Heart right ventricle (tissue), 16 donors: ENCODE measurements at regions not wholly inside any gene's neighbourhood (a gene's known extent, or its start where the extent isn't known, plus 50 kb on each side); places are given as distances from the start of the nearest gene placed in this dataset.

Source experiments
- ATAC-seq, 8 donors: fragments of 200-7000 bp; cut with Tn5 transposase; one replicate each; pipeline ENCODE4 v1.9.1; 2020; ENCODE audit warnings: mild to moderate bottlenecking in 8 of 8, moderate library complexity in 8 of 8, moderate number of reproducible peaks in 1 of 8
- DNase-seq, 2 donors: peaks; one replicate each; pipeline ENCODE4 v3.0.0-alpha.2; 2020
- H3K27ac ChIP-seq, 10 donors: fragments of 200-600 bp; sonication (generic) in 2 of 10; one replicate each; pipeline versions ENCODE4 v1.5.0 to v1.8.0; 2020 to 2022; ENCODE audit warnings: mild to moderate bottlenecking in 3 of 10
- H3K27me3 ChIP-seq, 7 donors: fragments of 200-600 bp; one replicate each; pipeline ENCODE4 v1.8.0; 2021 to 2022; ENCODE audit warnings: mild to moderate bottlenecking in 2 of 7
- H3K36me3 ChIP-seq, 9 donors: fragments of 200-600 bp; sonication (generic) in 1 of 9; one replicate each; pipeline versions ENCODE4 v1.5.0 to v1.8.0; 2020 to 2022; ENCODE audit warnings: mild to moderate bottlenecking in 2 of 9
- H3K4me1 ChIP-seq, 9 donors: fragments of 200-600 bp; sonication (generic) in 1 of 9; one replicate each; pipeline versions ENCODE4 v1.5.0 to v1.8.0; 2020 to 2022; ENCODE audit warnings: mild to moderate bottlenecking in 4 of 9
- H3K4me3 ChIP-seq, 10 donors: fragments of 200-600 bp; sonication (generic) in 2 of 10; one replicate each; pipeline versions ENCODE4 v1.5.0 to v1.8.0; 2020 to 2022; ENCODE audit warnings: mild to moderate bottlenecking in 7 of 10, moderate library complexity in 2 of 10
- H3K9me3 ChIP-seq, 11 donors: fragments of 200-600 bp in 10 of 11; sonication (generic) in 2 of 11; one replicate each; pipeline versions ENCODE4 v1.5.0 to v1.8.0; 2013 to 2022; ENCODE audit warnings: mild to moderate bottlenecking in 2 of 11, control low read depth in 1 of 11, moderate library complexity in 1 of 11
- CTCF ChIP-seq, 9 donors: fragments of 200-600 bp; sonication (generic) in 2 of 9; IDR thresholded peaks; one replicate each; pipeline versions ENCODE4 v1.5.0 to v1.8.0; 2021 to 2022; ENCODE audit warnings: antibody characterized with exemption in 9 of 9, mild to moderate bottlenecking in 5 of 9, moderate library complexity in 1 of 9
- WGBS, 2 donors: extraction: QIAGEN DNeasy Blood & Tissue Kit; methylation state at CpG; one replicate each; pipeline ENCODE4 v1.1.7; 2013; ENCODE audit warnings: inconsistent platforms in 1 of 2; 5-methylcytosine and 5-hydroxymethylcytosine counted together
- intact Hi-C, 10 donors: fragments of 100-400 bp; cut with DNase I; formaldehyde crosslinking; loops; one replicate each; pipeline versions ENCODE4 v1.11.1 to v1.14.2; 2022
- donor health status: Arrhythmogenic right ventricular cardiomyopathy.
- donor health status: ischemic (EF 13 %, LVEDD 7.1; RV severe dilation, severe dysfunction).
- donor health status: healthy with polysubstance abuse.
- donor health status: DM: no; HTN: yes; CAD: no.
- donor health status: DM: no; HTN: no; CAD: no.
- donor health status: ischemic (EF 25% LVEDD 6.9; RV normal size, moderate dysfunction).
- donor health status: ischemic (EF 25% LVEDD 5.7; RV mildly dilated, moderate dysfunction).
- donor health status: healthy.
- donor health status: DM: yes; HTN: yes; CAD: no.
- donor health status: Ischemic cardiomyopathy.
- donor health status: ischemic (EF 35%, LVEDD 5.7; RV mildly dilated, moderate dysfunction).
- donor health status: nonischemic (EF 11% LVEDD 7.7; RV severe dilation, severe dysfunction).
- donor health status: DM: yes; HTN: yes; CAD: no.
- donor health status: PGD.
- donor health status: ischemic (EF 29% LVEDD 5.4; RV normal size, mild dysfunction).
- donor health status: nonischemic (EF 23%, LVEDD 6.1; RV moderate dilation, normal function).

DNA sequence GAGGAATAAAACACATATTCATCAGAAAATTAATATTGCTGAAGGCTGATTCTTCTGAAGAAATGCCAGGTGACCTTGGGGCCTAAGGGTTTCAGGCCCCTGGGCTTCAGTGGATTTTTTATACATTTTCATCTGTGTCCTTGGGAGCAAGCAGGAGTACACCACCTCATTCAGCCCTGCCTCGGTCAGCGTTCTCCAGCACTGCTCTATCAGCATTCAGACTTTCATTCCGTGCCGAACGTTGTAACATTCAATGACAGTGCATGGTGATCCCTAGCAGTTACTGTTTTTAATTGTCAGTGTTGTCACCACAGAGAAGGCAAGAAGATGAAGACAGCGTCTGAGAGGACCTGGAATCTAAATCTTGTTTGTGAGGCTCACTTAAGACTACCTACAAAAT is 490.4 kb downstream of the DNAH5 start:
- 69 to 71% methylated on average over 6 of the region's 6 CpGs for WGBS, 2 donors
- Histone ChIP-seq H3K9me3 (no peaks in the 10 kb centered on the region), H3K27ac (no peak overlapping the region), H3K36me3 (no peaks in the 10 kb centered on the region), H3K4me3 (no peak overlapping the region), H3K4me1 (no peaks in the 10 kb centered on the region), H3K27me3 (no peaks in the 10 kb centered on the region)
- intact Hi-C loops, result no loop called here
- ATAC-seq (no peak), DNase-seq (no peak)
- TF ChIP-seq CTCF (IDR thresholded peaks at IDR 0.05), result no peak

DNA sequence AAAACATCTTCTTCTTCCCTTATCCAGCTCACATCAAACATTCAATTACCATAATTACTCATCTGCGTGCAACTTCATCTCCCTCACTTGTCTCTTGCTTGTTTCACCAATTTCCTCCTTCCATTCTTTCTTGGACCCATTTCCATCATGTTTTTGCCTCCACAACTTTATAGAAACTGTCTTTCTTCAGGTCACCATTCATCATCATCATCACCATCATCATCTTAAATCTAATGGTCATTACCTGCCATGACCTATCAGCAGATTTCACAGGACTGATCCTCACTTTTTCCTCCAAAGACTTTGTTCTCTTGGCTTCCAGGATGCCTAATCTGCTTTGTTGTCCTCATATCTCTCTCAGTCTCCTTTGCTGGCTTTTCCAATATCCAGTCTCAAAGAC is 495.6 kb downstream of the DNAH5 start:
- no peak overlapping the region for H3K4me3 ChIP-seq
- intact Hi-C loops, result no loop called here
- H3K36me3 ChIP-seq, result no peaks in the 10 kb centered on the region
- no peak for TF ChIP-seq CTCF (IDR thresholded peaks at IDR 0.05)
- H3K27ac ChIP-seq, result no peak overlapping the region
- no peaks in the 10 kb centered on the region for H3K9me3 ChIP-seq
- DNase-seq (no peak), ATAC-seq (no peak)
- no peaks in the 10 kb centered on the region for H3K27me3 ChIP-seq
- 73 to 82% methylated on average over 1 of the region's 1 CpG for whole genome bisulfite sequencing, 2 donors
- H3K4me1 ChIP-seq, result no peaks in the 10 kb centered on the region

DNA sequence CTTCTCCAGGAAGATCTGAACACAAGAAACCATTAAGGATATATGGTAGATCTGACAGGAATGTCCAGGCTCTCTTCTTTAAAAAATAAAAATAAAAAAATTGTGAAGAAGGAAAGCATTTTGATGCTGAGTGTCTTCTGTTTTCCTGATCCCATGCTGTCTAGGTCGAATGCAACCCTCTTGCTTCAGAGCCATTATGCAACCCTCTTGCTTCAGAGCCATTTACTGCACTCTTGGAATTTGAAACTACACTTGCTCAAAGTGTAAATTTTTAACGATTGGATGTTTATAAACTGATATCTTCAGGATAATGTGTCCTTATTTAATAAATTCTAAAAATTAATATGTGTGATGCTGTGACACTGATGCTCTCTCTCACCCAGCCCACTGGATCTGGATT is 505.1 kb downstream of the DNAH5 start:
- H3K9me3 ChIP-seq, result no peaks in the 10 kb centered on the region
- ATAC-seq (no peak), DNase-seq (no peak)
- no peaks in the 10 kb centered on the region for H3K27me3 ChIP-seq
- no peak overlapping the region for H3K27ac ChIP-seq
- H3K4me1 ChIP-seq, result no peaks in the 10 kb centered on the region
- H3K36me3 ChIP-seq, result no peaks in the 10 kb centered on the region
- 43 to 51% methylated on average over 2 of the region's 2 CpGs for WGBS, 2 donors
- no peak overlapping the region for H3K4me3 ChIP-seq
- no peak for TF ChIP-seq CTCF (IDR thresholded peaks at IDR 0.05)
- intact Hi-C loops, result no loop called here

DNA sequence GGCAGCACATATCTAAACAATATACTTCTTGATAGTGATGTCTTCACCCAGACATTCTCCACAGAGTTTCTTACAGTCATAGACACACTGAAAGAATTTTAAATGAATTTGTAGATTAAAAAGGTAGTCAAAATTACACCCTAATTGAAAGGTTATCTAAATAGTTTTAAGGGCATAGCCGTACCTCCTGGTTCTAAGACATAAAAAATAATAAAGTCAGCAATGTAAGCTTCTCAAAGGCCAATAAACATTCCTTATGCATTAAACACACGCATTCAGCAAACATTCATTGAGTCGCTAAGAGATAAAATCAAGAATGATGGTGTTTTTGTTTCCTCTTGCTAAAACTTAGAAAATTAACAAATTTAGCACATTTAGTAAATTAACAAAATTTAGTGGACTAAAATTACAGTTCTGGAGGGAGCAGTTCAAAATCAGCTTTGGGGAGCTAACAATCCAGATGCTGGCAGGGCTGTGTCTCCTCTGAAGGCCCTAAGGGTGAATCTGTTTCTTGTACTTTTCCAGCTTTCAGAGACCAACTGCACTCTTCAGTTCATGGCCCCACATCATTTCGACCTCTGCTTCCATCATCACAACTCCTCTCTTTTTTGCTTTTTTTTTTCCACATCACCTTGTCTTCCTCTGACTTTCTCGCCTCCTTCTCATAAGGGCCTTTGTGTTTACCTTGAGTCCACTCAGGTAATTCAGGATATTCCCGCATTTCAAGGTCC is 516.5 kb downstream of the DNAH5 start:
- intact Hi-C loops, result no loop called here
- DNase-seq, result no peak

More for the DNA sequence above, 516.5 kb downstream of the DNAH5 start:
- H3K27ac ChIP-seq, result no peak overlapping the region
- H3K36me3 ChIP-seq, result no peaks in the 10 kb centered on the region
- H3K27me3 ChIP-seq, result no peaks in the 10 kb centered on the region
- no peak overlapping the region for H3K4me3 ChIP-seq
- 75 to 77% methylated on average over 6 of the region's 6 CpGs for WGBS, 2 donors
- ATAC-seq, result no peak
- TF ChIP-seq CTCF (IDR thresholded peaks at IDR 0.05), result no peak
- H3K4me1 ChIP-seq, result no peaks in the 10 kb centered on the region
- no peaks in the 10 kb centered on the region for H3K9me3 ChIP-seq
